GM20000 (cell line): ENCODE measurements at regions not wholly inside any gene's neighbourhood (a gene's known extent, or its start where the extent isn't known, plus 50 kb on each side); places are given as distances from the start of the nearest gene placed in this dataset.
"Not testable (repeated sequence)": the region's sequence is repeated elsewhere in the genome, so short reads cannot be mapped to it uniquely, and the experiment has no call there.

Experiments used
- DNase-seq: peaks from one replicate; pipeline ENCODE4 v3.0.0; 2012; ENCODE audit warnings: low spot score
- TF ChIP-seq, protein P1 (sequence below): IDR thresholded peaks from 2 replicates; pipeline ENCODE4 v1.5.1; 2012; ENCODE audit warnings: mild to moderate bottlenecking, control low read depth; ENCODE audit errors: extremely low read depth, missing control alignments

DNA sequence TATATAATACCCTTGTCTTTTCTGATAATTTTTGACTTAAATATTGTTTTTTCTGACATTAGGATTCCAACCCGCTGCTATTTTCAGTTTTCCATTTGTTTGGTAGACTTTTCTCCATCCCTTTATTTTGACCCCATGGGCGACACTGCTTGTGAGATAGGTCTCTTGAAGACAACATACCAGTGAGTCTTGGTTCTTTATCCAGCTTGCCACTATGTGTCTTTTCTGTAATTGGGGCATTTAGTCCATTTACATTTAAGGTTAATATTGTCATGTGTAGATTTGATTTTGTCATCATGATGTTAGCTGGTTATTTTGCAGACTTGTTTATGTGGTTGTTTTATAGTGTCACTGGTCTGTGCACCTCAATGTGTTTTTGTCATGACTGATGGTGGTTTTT lies 67.7 kb upstream of the IRAK1BP1 start:
- DNase-seq, result no peak
- TF ChIP-seq, protein P1, sequence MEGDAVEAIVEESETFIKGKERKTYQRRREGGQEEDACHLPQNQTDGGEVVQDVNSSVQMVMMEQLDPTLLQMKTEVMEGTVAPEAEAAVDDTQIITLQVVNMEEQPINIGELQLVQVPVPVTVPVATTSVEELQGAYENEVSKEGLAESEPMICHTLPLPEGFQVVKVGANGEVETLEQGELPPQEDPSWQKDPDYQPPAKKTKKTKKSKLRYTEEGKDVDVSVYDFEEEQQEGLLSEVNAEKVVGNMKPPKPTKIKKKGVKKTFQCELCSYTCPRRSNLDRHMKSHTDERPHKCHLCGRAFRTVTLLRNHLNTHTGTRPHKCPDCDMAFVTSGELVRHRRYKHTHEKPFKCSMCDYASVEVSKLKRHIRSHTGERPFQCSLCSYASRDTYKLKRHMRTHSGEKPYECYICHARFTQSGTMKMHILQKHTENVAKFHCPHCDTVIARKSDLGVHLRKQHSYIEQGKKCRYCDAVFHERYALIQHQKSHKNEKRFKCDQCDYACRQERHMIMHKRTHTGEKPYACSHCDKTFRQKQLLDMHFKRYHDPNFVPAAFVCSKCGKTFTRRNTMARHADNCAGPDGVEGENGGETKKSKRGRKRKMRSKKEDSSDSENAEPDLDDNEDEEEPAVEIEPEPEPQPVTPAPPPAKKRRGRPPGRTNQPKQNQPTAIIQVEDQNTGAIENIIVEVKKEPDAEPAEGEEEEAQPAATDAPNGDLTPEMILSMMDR, result no peak

DNA sequence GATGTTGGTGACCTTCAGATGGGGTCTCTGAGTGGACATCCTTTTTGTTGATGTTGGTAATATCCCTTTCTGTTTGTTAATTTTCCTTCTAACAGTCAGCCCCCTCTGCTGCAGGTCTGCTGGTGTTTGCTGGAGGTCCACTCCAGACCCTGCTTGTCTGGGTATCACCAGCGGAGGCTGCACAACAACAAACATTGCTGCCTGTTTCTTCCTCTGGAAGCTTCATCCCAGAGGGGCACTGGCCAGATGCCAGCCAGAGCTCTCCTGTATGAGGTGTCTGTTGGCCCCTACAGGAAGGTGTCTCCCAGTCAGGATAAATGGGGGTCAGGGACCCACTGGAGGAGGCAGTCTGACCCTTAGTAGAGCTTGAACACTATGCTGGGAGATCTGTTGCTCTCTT lies 60.6 kb upstream of the IRAK1BP1 start:
- DNase-seq, result not testable (repeated sequence)

DNA sequence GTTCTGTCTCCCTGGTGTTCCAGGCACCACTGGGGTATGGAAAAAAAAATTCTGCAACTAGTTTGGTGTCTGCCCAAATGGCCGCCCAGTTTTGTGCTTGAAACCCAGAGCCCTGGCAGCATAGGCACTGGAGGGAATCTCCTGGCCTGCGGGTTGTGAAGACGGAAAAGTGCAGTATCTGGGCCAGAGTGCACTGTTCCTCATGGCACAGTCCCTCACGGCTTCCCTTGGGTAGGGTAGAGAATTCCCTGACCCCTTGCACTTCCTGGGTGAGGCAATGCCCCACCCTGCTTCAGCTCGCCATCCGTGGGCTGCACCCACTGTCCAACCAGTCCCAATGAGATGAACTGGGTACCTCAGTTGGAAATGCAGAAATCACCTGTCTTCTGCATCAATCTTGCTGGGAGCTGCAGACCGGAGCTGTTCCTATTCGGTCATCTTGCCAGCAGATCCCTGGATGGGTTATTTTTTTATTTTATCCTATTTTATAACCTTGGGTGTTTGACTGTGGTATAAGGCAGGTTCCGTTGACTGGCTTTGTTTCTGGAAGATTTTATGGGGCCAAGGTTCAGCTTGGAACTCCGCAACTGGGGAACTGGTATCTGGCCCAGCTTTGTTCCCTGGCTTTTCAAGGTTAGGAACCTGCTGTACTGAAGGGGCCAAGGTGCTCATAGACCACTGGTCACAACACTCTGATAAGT lies 59.5 kb upstream of the IRAK1BP1 start:
- not testable (repeated sequence) for DNase-seq

DNA sequence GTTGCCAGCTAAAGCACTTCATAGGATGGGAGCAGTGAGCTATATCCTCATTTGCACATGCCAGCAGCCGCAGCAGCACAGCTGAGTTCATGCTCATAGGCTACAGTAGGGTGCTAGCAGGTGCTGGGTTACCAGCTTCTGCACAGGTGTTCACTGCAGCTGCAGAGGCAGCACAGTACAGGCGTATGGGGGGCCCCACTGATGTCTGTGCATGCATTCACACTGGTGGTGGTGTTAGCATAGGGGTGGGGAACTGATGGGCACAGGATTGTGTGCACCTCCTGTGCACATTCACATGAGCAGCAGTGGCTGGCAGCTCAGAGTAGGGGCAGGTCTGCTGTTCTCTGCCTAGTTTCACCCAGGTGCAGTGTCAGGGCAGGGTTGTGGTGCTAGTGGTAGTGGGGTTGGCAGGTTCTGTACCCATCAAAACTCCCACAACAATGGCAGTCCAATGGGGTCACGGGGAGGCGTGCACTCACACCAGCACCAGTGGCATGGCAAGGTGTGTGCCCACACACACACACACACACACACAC lies 58.9 kb upstream of the IRAK1BP1 start:
- DNase-seq, result no peak
- TF ChIP-seq, protein P1, result no peak

DNA sequence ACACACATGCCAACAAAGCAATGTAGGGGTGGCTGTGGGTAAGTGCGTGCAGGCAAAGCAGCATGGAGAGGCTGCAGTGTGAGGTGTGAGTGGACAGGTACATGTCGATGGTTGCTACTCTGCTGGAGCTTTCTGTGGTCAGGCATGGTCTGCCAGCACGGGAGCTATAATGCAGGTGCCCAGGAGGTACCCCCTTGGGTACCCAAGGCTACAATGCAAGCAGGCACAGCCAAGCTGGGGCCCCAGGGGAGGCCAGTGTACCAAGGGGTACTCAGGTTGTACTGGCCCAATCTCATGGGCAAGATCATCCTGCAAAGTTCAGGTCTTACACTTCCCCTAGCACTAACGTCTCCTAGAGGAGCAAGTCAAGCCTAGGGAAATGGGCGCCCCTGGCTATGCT lies 58.4 kb upstream of the IRAK1BP1 start:
- DNase-seq, result no peak
- TF ChIP-seq, protein P1, result no peak

DNA sequence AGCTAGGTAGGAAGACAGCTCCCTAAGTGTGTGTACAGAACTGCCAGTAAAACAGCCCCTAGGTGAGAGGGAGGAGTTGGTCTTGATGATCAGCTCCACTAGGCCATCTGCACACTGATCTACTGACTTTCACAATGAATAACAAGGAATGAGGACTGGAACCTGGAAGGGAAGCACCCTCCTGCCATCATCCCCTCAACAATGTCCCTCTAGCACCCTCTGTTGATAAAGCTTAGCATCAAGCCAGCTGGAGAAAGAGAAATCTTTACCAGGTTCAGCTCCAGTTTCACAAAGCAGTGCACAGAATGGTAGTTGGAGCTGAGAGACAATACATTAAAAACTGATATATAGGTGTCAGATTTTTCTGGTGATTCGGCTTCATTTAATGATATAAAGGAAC lies 57.2 kb upstream of the IRAK1BP1 start:
- TF ChIP-seq, protein P1, result peak; percentile 28
- peak; percentile 20 for DNase-seq

DNA sequence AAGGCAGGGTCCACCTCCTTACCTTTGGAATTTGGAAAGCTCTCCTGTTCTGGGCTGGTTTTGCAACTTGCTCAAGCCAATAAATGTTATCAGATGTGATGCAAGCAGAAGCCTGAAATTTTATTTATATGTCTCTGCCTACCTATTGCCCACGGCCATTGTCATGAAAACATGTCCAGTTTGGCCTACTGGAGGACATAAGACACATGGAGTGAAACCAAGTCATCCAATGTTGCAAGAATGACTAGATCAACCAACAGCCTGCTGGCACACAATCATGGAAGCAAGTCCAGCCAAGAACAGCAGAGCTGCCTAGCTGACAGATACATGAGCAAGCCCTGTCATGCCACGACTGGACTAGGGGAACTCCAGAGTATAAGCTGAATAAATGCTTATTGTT lies 56.7 kb upstream of the IRAK1BP1 start:
- TF ChIP-seq, protein P1, result no peak
- DNase-seq, result no peak
